Endothelial cell of umbilical vein (primary cell): ENCODE measurements at regions not wholly inside any gene's neighbourhood (a gene's known extent, or its start where the extent isn't known, plus 50 kb on each side); places are given as distances from the start of the nearest gene placed in this dataset.

ENCODE experiments used
- POLR2A ChIP-seq: IDR thresholded peaks from 2 replicates; pipeline ENCODE4 v1.6.1; 2012; ENCODE audit warnings: low read depth, mild to moderate bottlenecking, control low read depth, low read length
- POLR2AphosphoS5 ChIP-seq: IDR thresholded peaks from 2 replicates; pipeline ENCODE4 v1.6.1; 2012; ENCODE audit warnings: low read depth, mild to moderate bottlenecking, control low read depth, low read length, moderate library complexity; ENCODE audit not compliant: insufficient read depth
- TF ChIP-seq, protein P1 (sequence below), 2 donors: IDR thresholded peaks; 1 replicate in 1 of 2; 2 replicates in 1 of 2; pipeline ENCODE4 v1.5.1; 2011; ENCODE audit warnings: low read length in 2 of 2, mild to moderate bottlenecking in 2 of 2, moderate library complexity in 2 of 2, control low read depth in 1 of 2, inconsistent platforms in 1 of 2, low read depth in 1 of 2; ENCODE audit not compliant: insufficient read depth in 1 of 2; ENCODE audit errors: extremely low read depth in 1 of 2

GRCh38 chr13:27004866-27005265 lies 166.7 kb downstream of the USP12 start:
- TF ChIP-seq POLR2A (no peak), POLR2AphosphoS5 (no peak)
- TF ChIP-seq, protein P1, sequence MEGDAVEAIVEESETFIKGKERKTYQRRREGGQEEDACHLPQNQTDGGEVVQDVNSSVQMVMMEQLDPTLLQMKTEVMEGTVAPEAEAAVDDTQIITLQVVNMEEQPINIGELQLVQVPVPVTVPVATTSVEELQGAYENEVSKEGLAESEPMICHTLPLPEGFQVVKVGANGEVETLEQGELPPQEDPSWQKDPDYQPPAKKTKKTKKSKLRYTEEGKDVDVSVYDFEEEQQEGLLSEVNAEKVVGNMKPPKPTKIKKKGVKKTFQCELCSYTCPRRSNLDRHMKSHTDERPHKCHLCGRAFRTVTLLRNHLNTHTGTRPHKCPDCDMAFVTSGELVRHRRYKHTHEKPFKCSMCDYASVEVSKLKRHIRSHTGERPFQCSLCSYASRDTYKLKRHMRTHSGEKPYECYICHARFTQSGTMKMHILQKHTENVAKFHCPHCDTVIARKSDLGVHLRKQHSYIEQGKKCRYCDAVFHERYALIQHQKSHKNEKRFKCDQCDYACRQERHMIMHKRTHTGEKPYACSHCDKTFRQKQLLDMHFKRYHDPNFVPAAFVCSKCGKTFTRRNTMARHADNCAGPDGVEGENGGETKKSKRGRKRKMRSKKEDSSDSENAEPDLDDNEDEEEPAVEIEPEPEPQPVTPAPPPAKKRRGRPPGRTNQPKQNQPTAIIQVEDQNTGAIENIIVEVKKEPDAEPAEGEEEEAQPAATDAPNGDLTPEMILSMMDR (IDR thresholded peaks at IDR 0.05; ENCODE audit: extremely low read depth in 1 of 2, insufficient read depth in 1 of 2, low read depth in 1 of 2, low read length in 2 of 2) = no peak
